ENCODE measurements at regions not wholly inside any gene's neighbourhood (a gene's known extent, or its start where the extent isn't known, plus 50 kb on each side); places are given as distances from the start of the nearest gene placed in this dataset.
A peak's percentile ranks its signal among the peaks of the same experiment; 100 is the strongest.

- in situ Hi-C loops (cut with MboI; ENCODE audit: low pct_unique_long_range_greater_than_20kb, low sequenced_read_pairs) = no loop called here
- DNase-seq = no peak
These were observed 186.5 kb upstream of the TCF4 start for GRCh38 chr18:55774505-55774904.

DNA sequence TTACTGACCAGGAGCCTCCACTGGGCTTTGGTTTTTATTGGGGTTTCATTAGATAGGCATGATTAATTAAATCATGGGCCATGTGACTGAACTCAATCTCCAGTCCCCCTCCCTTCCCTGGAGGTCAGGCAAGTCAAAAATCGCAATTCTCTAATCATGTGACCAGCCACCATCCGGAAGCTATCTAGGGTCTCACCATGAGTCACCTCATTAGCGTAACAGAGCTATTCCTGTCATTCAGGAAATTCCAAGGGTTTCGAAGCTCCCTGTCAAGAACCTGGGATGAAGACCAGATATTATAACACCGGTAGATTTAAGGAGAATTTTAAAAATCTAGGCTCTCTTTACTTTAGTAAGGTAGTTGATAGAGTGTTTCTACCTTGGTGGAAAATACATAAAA, 180.3 kb upstream of the TCF4 start:
- in situ Hi-C loops (cut with MboI; ENCODE audit: low pct_unique_long_range_greater_than_20kb, low sequenced_read_pairs) = no loop called here
- DNase-seq = no peak

DNA sequence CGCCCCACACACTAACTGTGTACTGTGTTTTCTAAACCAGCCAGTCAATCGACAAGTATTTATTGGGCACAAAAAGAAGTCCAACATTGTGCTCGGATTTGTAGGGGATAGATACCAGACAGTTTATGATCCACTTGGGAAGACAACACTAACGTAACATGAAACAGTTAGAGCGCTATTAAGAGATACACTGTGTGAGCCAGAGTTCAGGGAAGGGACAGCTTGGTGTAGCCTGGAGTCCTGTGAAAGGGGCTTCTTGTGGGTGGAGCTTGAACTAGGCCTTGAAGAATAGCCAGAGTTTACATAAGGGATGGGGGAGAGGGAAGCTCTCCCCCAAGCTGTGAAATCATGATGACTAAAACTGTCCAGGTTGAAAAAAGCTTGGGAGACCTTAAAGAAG, 176.4 kb upstream of the TCF4 start:
- no peak for DNase-seq
- in situ Hi-C loops (cut with MboI; ENCODE audit: low pct_unique_long_range_greater_than_20kb, low sequenced_read_pairs) = no loop called here

GRCh38 chr18:55763805-55764204, 175.8 kb upstream of the TCF4 start:
- no peak for DNase-seq
- in situ Hi-C loops (cut with MboI; ENCODE audit: low pct_unique_long_range_greater_than_20kb, low sequenced_read_pairs) = no loop called here

DNA sequence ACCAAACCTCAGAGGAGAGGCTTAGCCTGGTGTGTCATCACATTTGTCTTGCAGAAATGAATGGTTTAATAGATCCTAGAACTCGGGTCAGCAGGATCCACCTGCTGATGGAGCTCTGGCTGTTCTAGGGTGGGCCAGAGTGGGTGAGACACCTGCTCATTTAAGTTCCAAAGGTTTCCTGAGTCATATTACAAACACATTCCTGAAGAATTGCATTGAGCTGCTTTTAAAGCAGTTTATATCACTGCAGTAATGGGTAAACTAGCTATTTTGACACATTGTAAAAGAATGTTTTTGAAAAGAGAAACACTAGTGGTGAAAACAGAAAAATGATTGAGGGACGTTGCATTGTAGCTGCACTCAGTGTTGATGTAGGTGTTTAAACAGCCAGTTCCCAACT, 175.3 kb upstream of the TCF4 start:
- DNase-seq = no peak
- in situ Hi-C loops (cut with MboI; ENCODE audit: low pct_unique_long_range_greater_than_20kb, low sequenced_read_pairs) = no loop called here

DNA sequence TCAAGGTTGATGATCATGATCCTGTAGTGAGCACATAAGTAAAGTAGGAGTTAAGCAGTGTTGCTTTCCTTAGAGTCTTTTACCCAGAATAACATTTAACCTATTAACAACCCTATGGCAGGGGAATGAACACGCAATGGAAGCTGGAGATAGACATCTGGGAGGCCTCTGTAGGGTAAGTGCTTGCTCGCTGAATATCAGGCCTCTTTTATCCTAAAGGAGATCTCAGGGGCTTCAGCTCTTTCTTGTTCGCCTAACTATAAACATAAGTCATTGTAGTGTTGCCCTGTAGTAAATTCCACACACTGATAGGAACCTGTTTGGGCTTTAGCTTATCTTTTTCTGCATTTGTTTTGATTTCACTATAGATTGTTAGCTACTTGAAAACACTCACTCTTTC, 174.4 kb upstream of the TCF4 start:
- no peak for DNase-seq
- in situ Hi-C loops (cut with MboI; ENCODE audit: low pct_unique_long_range_greater_than_20kb, low sequenced_read_pairs) = no loop called here

DNA sequence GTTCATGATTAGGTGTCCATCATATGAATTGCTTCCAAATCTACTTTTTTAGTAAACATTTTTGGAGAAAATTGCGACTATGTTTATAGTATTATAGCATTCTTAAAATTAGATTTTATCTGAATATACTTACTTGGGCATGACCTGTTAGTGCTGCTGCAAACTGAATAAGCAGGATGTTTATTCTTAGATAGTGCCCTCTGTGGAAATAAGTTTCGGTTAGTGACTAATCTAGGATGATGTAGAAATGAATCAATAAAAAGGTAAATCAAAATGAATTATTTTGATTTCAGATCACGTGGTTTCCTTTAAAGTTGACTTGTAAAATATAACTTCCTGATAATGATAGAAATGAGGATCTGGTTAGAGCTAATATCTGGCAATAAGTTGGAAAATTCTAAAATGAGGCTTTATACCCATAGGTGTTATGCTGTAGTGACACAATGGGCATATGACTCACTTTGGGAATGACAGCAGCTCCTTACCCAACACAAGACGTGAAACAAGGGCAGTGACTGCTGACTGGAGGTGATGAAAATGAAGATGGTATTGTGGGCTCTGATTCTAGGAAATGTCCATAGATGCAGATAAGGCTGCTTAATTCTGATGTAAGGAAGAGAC, 165.8 kb upstream of the TCF4 start:
- no peak for DNase-seq
- in situ Hi-C loops (cut with MboI; ENCODE audit: low pct_unique_long_range_greater_than_20kb, low sequenced_read_pairs) = no loop called here

DNA sequence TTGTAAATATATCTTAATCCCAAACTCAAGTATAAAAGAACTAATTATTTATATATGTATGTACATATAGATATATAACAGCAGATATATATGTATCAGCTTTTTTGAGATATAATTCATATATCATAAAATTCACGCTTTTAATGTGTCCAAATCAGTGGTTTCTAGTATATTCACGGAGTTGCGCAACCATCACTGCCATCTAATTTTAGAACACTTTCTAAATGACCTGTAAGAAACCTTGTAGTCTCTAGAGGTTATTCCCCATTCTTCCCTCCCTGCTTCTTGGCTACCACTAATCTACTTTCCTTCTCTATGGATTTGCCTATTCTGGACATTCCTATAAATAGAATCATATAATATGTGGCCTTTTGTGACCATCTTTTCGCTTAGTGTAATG, 163.5 kb upstream of the TCF4 start:
- no peak for DNase-seq
- in situ Hi-C loops (cut with MboI; ENCODE audit: low pct_unique_long_range_greater_than_20kb, low sequenced_read_pairs) = no loop called here

DNA sequence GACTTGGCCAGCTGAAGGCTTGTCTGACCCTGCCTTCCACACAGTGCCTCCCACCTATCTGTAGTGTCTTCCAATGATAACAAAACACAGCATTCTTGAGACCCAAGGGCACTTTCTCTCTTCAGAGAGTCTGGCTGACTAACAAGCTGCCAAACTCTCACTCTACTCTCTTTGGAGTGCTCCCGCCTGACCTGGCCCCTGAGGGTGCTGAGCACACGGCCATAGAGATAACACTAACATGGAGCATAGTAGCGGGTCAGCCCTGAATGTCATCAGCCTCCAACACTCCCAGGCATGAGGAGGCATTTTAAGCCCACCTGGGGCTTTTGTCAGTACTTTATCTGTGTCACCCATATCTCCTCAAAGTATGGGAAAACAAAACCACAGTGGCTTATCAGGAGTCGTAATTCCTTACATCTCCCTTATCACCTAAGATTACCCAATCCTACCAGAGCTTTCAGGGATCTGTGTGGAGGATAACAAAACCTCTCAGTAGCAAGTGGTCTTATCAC, 160.3 kb upstream of the TCF4 start:
- DNase-seq = no peak
- in situ Hi-C loops (cut with MboI; ENCODE audit: low pct_unique_long_range_greater_than_20kb, low sequenced_read_pairs) = no loop called here

DNA sequence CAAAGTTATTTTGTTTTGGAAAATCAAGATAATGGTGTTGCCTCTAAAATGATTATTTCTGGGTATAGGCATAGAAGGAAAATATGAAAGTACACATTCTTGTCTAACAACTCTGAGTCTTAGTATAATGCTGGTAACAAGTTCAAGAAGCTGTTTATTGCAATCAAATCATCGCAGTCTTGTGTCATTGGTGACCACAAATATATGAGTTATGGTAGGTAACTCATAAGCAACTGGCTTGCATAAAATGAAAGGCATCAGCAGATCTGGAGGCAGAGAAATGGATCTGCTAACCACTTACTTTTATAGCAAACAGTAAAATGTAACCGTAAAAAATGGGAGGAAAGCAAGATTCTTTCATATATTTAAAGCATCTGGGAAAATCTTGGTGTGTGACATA, 156.2 kb upstream of the TCF4 start:
- in situ Hi-C loops (cut with MboI; ENCODE audit: low pct_unique_long_range_greater_than_20kb, low sequenced_read_pairs) = no loop called here
- DNase-seq = no peak

DNA sequence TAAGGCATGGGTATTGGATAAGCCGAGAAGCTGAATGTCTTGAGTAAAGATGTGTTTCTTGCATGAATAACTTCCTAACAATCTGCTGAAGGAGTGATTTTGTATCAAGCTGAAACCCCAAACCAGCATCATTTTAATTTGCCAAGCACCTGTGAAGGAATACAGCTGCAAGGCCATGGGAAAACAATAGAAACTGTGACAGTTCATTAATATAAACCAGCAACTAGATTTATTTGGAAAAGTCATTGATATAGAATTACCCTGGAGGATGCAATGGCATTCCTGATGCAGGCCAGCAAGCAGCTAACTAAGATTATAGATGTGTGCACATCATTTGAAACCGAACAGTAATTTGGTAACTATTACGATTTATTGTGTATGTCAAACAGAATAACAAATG, 155.7 kb upstream of the TCF4 start:
- no peak for DNase-seq

DNA sequence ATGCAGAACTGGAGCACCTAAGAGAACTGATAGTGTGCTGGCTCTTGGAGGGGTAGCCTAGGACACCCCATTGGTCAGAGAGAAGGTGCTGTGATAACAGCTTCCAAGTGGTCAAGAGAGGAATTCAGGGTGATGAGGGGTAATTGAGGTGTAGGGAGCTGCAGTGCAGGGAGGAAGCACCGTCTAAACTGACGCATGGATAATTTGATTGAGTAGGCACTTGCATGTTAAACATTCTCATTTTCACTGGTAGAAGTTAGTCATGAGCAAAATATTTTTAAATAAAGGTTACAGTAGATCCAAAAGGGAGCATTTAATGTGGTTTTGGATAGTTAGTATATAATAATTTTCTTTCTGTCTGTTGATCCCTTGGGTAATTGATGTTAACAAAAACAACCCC, 155.1 kb upstream of the TCF4 start:
- DNase-seq = no peak
- in situ Hi-C loops (cut with MboI; ENCODE audit: low pct_unique_long_range_greater_than_20kb, low sequenced_read_pairs) = no loop called here

More for the DNA sequence above, 155.7 kb upstream of the TCF4 start:
- in situ Hi-C loops (cut with MboI; ENCODE audit: low pct_unique_long_range_greater_than_20kb, low sequenced_read_pairs) = no loop called here

DNA sequence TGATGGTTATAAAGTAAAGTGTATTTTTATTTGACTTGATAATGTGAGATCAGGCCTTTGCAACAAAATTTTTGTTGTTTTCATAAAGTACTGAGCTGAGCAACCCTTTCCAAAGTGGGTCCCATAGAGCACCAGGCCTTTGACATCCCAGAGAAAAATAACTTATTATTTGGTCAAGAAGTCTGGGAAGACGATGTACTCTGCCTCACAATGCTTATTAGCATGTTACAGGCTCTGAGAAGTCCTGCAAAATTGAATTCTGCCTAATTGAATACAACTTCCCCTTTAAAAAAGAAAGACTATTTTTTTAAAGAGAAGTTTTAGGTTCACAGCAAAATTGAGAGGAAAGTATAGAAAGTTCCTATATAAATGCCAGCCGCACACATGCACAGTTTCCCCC, 151.5 kb upstream of the TCF4 start:
- in situ Hi-C loops (cut with MboI; ENCODE audit: low pct_unique_long_range_greater_than_20kb, low sequenced_read_pairs) = no loop called here
- DNase-seq = no peak

GRCh38 chr18:55738483-55739114, 150.6 kb upstream of the TCF4 start:
- no peak for DNase-seq
- in situ Hi-C loops (cut with MboI; ENCODE audit: low pct_unique_long_range_greater_than_20kb, low sequenced_read_pairs) = no loop called here

GRCh38 chr18:55737781-55738468, 149.9 kb upstream of the TCF4 start:
- in situ Hi-C loops (cut with MboI; ENCODE audit: low pct_unique_long_range_greater_than_20kb, low sequenced_read_pairs) = no loop called here
- no peak for DNase-seq

GRCh38 chr18:55737266-55737665, 149.3 kb upstream of the TCF4 start:
- DNase-seq = no peak
- in situ Hi-C loops (cut with MboI; ENCODE audit: low pct_unique_long_range_greater_than_20kb, low sequenced_read_pairs) = no loop called here

DNA sequence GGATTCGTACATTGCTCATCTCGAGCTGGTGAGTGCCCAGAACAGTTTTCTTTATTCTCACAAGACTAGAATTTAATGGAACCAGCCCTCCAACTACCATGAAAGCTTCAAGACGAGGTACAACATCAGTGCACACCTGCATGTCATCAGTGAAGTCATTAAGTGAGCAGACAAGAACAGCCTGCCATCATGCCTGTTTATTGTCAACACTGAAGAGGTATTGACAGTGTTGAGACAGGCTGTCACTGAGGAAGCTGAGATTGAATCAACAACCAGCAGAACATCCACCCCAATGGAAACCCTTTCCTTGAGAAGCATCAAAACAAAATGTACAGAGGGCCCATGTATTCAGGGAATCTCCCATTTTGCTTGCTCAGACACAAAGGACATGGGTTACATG, 148.0 kb upstream of the TCF4 start:
- DNase-seq = no peak
- in situ Hi-C loops (cut with MboI; ENCODE audit: low pct_unique_long_range_greater_than_20kb, low sequenced_read_pairs) = no loop called here

- in situ Hi-C loops (cut with MboI; ENCODE audit: low pct_unique_long_range_greater_than_20kb, low sequenced_read_pairs) = no loop called here
- DNase-seq = no peak
These were observed 147.3 kb upstream of the TCF4 start for GRCh38 chr18:55735199-55735855.

GRCh38 chr18:55732227-55733106, 144.5 kb upstream of the TCF4 start:
- in situ Hi-C loops (cut with MboI; ENCODE audit: low pct_unique_long_range_greater_than_20kb, low sequenced_read_pairs) = no loop called here
- DNase-seq = peak; percentile 12

Data from KBM-7 (cell line).